ENCODE measurements at regions not wholly inside any gene's neighbourhood (a gene's known extent, or its start where the extent isn't known, plus 50 kb on each side); places are given as distances from the start of the nearest gene placed in this dataset.

GRCh38 chr13:89916551-89916950 lies 1430.9 kb upstream of the MIR17HG start:
- Histone ChIP-seq H3K4me3 (ENCODE audit: insufficient read depth, low read depth, low read length) (no peak overlapping the region), H2BK5ac (ENCODE audit: low read depth, low read length, poor library complexity, severe bottlenecking) (no peak overlapping the region), H3K56ac (ENCODE audit: extremely low read depth, insufficient read depth, low read length) (no peak overlapping the region), H3K23ac (ENCODE audit: low read depth, low read length) (no peak overlapping the region), H3K4me2 (ENCODE audit: low read depth, low read length) (no peak overlapping the region), H2BK20ac (ENCODE audit: low read depth, low read length) (no peak overlapping the region), H3K79me1 (ENCODE audit: low read depth in 1 of 2, low read length in 2 of 2) (no peaks in the 10 kb centered on the region), H4K5ac (ENCODE audit: low read depth, low read length) (no peak overlapping the region), H2AK5ac (ENCODE audit: low read depth, low read length) (no peak overlapping the region), H2AFZ (replicated peaks; ENCODE audit: low read length, poor library complexity) (no peak overlapping the region), H3K9ac (ENCODE audit: low read depth, low read length) (no peak overlapping the region), H3K4me1 (ENCODE audit: control insufficient read depth, insufficient read depth, low read length) (no peaks in the 10 kb centered on the region), H3K18ac (ENCODE audit: low read depth, low read length) (no peak overlapping the region), H3K27me3 (ENCODE audit: control insufficient read depth, insufficient read depth, low read length) (no peaks in the 10 kb centered on the region), H3K14ac (replicated peaks; ENCODE audit: low read depth, low read length) (no peak overlapping the region), H3K36me3 (ENCODE audit: control insufficient read depth, insufficient read depth, low read length) (no peaks in the 10 kb centered on the region), H2AK9ac (replicated peaks; ENCODE audit: low read depth, low read length, poor library complexity) (no peak overlapping the region), H4K20me1 (ENCODE audit: insufficient read depth, low read length) (no peaks in the 10 kb centered on the region), H2BK120ac (ENCODE audit: low read depth, low read length) (no peak overlapping the region), H2BK15ac (ENCODE audit: low read depth, low read length) (no peak overlapping the region), H4K91ac (ENCODE audit: insufficient read depth, low read depth, low read length) (no peak overlapping the region), H4K8ac (ENCODE audit: low read depth in 2 of 2, low read length in 2 of 2) (no peak overlapping the region), H3K27ac (ENCODE audit: insufficient read depth, low read length) (no peak overlapping the region), H3K9me1 (ENCODE audit: insufficient read depth, low read length) (no peaks in the 10 kb centered on the region), H3K9me3 (ENCODE audit: control insufficient read depth, insufficient read depth, low read length) (no peaks in the 10 kb centered on the region), H3K4ac (ENCODE audit: low read depth, low read length) (no peak overlapping the region)
- dilution Hi-C loops (cut with HindIII; ENCODE audit: low sequenced_read_pairs, unreplicated experiment) (no loop called here), in situ Hi-C loops (cut with MboI; ENCODE audit: low sequenced_read_pairs) (no loop called here), intact Hi-C loops (cut with micrococcal nuclease) (no loop called here)
- POLR2A ChIA-PET (ENCODE audit: unreplicated experiment): no interaction called here
- ATAC-seq (ENCODE audit: low read depth): no peak
- no peak for TF ChIP-seq CHD1 (IDR thresholded peaks at IDR 0.05; ENCODE audit: low read depth, low read length)
- TF ChIP-seq USF2 (IDR thresholded peaks at IDR 0.05; ENCODE audit: low read depth, low read length): no peak
- TF ChIP-seq, protein P1, sequence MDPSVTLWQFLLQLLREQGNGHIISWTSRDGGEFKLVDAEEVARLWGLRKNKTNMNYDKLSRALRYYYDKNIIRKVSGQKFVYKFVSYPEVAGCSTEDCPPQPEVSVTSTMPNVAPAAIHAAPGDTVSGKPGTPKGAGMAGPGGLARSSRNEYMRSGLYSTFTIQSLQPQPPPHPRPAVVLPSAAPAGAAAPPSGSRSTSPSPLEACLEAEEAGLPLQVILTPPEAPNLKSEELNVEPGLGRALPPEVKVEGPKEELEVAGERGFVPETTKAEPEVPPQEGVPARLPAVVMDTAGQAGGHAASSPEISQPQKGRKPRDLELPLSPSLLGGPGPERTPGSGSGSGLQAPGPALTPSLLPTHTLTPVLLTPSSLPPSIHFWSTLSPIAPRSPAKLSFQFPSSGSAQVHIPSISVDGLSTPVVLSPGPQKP (IDR thresholded peaks at IDR 0.05; ENCODE audit: borderline replicate concordance, low read depth, low read length): no peak
- no peak for TF ChIP-seq MAFK (IDR thresholded peaks at IDR 0.05; ENCODE audit: low read depth, low read length)
- TF ChIP-seq RAD21 (IDR thresholded peaks at IDR 0.05; ENCODE audit: low read length): no peak
- DNase-seq: no peak
- BruUV-seq (replicated peaks): no TSS peak
- CTCF ChIA-PET: no interaction called here
- WGBS, 2 experiments (ENCODE audit: extremely low coverage in 2 of 2, insufficient read length in 1 of 2): no CpG with 5 or more reads among the region's 2 CpGs

Data from IMR-90 (cell line).